BE2C (cell line): ENCODE measurements at regions not wholly inside any gene's neighbourhood (a gene's known extent, or its start where the extent isn't known, plus 50 kb on each side); places are given as distances from the start of the nearest gene placed in this dataset.

Experiments
- DNase-seq: peaks from one replicate; pipeline ENCODE4 v3.0.0-alpha.2; 2020
- H3K27me3 ChIP-seq: fragments of 250-450 bp; sonication (Bioruptor Pico); 2 replicates; pipeline ENCODE4 v1.5.1; 2020; ENCODE audit warnings: mild to moderate bottlenecking
- H3K36me3 ChIP-seq: fragments of 250-450 bp; sonication (Bioruptor Pico); 2 replicates; pipeline ENCODE4 v1.5.1; 2020; ENCODE audit warnings: mild to moderate bottlenecking
- H3K4me1 ChIP-seq: fragments of 250-450 bp; sonication (Bioruptor Pico); 2 replicates; pipeline ENCODE4 v1.5.1; 2020
- H3K4me3 ChIP-seq: 2 replicates; pipeline ENCODE4 v1.5.1; 2011; ENCODE audit warnings: low read depth, low read length
- H3K9me3 ChIP-seq: fragments of 250-450 bp; sonication (Bioruptor Pico); 2 replicates; pipeline ENCODE4 v1.5.1; 2020
- CTCF ChIP-seq: IDR thresholded peaks from 2 replicates; pipeline ENCODE4 v1.5.1; 2012; ENCODE audit warnings: mild to moderate bottlenecking, low read depth, low read length

DNA sequence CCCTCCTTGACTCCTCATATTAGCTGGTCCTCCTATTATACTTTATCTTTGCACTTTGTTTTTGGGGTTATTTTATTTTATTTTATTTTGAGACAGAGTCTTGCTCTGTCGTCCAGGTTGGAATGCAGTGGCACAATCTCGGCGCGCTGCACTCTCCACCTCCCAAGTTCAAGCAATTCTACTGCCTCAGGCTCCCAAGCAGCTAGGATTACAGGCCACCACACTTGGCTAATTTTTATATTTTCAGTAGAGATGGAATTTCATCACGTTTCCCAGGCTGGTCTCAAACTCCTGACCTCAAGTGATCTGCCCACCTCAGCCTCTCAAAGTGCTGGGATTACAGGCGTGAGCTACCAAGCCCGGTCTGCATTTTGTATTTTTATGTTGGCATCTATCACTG is 126.7 kb downstream of the FOXB1 start:
- Histone ChIP-seq H3K9me3 (no peaks in the 10 kb centered on the region), H3K36me3 (no peaks in the 10 kb centered on the region), H3K4me1 (no peaks in the 10 kb centered on the region), H3K27me3 (peaks cover 32% of the 10 kb centered on the region), H3K4me3 (no peak overlapping the region)
- no peak for DNase-seq
- TF ChIP-seq CTCF = no peak

GRCh38 chr15:60134609-60135008 is 130.5 kb downstream of the FOXB1 start:
- Histone ChIP-seq H3K36me3 (no peaks in the 10 kb centered on the region), H3K4me1 (no peaks in the 10 kb centered on the region), H3K27me3 (peaks cover 33% of the 10 kb centered on the region), H3K4me3 (no peak overlapping the region), H3K9me3 (no peaks in the 10 kb centered on the region)
- peak; percentile 17; the same call in 1 of the 2 replicates for TF ChIP-seq CTCF
- no peak for DNase-seq

- H3K4me3 ChIP-seq = no peak overlapping the region
- no peak for TF ChIP-seq CTCF
- no peaks in the 10 kb centered on the region for H3K36me3 ChIP-seq
- no peaks in the 10 kb centered on the region for H3K9me3 ChIP-seq
- peaks cover 47% of the 10 kb centered on the region for H3K27me3 ChIP-seq
- DNase-seq = no peak
- H3K4me1 ChIP-seq = no peaks in the 10 kb centered on the region
Measured at GRCh38 chr15:60135961-60136360, 131.8 kb downstream of the FOXB1 start.

GRCh38 chr15:60137711-60138396 is 133.7 kb downstream of the FOXB1 start:
- Histone ChIP-seq H3K27me3 (peaks cover 61% of the 10 kb centered on the region), H3K4me1 (no peaks in the 10 kb centered on the region), H3K36me3 (no peaks in the 10 kb centered on the region), H3K4me3 (no peak overlapping the region), H3K9me3 (no peaks in the 10 kb centered on the region)
- no peak for TF ChIP-seq CTCF
- DNase-seq = no peak

- TF ChIP-seq CTCF = no peak
- no peaks in the 10 kb centered on the region for H3K36me3 ChIP-seq
- no peaks in the 10 kb centered on the region for H3K9me3 ChIP-seq
- no peaks in the 10 kb centered on the region for H3K4me1 ChIP-seq
- no peak overlapping the region for H3K4me3 ChIP-seq
- DNase-seq = no peak
- peaks cover 65% of the 10 kb centered on the region for H3K27me3 ChIP-seq
Measured at GRCh38 chr15:60138397-60138968, 134.4 kb downstream of the FOXB1 start.

DNA sequence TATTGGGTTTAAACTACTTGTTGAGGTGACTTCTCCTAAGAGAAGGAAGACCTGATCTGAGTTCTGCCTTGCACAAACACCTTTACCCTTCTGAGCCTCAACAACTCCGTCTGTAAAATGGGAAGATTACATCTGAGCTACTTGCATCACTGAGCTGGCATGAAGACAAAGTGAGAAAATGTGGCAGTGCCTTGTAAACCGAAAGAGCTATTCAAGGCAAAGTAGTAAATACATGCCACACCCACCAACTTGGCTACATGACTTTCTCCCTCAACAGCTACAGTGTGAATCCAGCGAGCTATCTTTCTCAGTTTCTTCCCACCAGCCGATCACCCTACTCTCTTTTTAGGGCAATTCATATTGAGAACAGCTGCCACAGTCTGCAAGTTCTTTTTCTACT is 148.3 kb downstream of the FOXB1 start:
- H3K36me3 ChIP-seq = no peaks in the 10 kb centered on the region
- H3K4me3 ChIP-seq = no peak overlapping the region
- no peaks in the 10 kb centered on the region for H3K4me1 ChIP-seq
- no peaks in the 10 kb centered on the region for H3K9me3 ChIP-seq
- no peak for TF ChIP-seq CTCF
- no peak for DNase-seq
- peaks cover 67% of the 10 kb centered on the region for H3K27me3 ChIP-seq
